GM19043 (cell line): ENCODE measurements at regions not wholly inside any gene's neighbourhood (a gene's known extent, or its start where the extent isn't known, plus 50 kb on each side); places are given as distances from the start of the nearest gene placed in this dataset.

Source experiments
- ATAC-seq: cut with Tn5 transposase; IDR thresholded peaks from one replicate; pipeline ENCODE4 v1.9.1; 2021; ENCODE audit warnings: low read depth; ENCODE audit not compliant: unreplicated experiment

- ATAC-seq = no peak
Measured at GRCh38 chr11:110807801-110808200, 95.6 kb upstream of the ARHGAP20 start.

GRCh38 chr11:110805756-110806155 is 93.5 kb upstream of the ARHGAP20 start:
- no peak for ATAC-seq

DNA sequence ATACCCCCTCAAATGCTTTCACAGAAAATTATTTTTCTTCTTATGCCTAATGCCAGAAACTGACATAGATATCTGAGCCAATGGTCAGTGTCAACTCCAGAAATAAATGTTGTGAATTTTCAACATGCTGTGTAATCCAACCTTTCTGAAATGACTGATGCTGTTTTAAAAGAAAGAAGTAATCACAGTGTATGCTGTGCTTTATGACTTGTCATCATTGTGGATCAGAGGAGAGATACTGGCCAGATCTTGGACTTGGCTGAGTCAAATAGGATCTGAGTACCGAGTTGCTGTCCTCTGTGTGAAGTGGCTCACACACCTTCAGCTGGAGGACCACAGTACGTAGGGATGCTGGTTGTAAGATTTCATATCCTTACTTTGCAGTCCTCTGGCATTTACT is 89.9 kb upstream of the ARHGAP20 start:
- no peak for ATAC-seq

- no peak for ATAC-seq
Measured at GRCh38 chr11:110801328-110801727, 89.1 kb upstream of the ARHGAP20 start.

DNA sequence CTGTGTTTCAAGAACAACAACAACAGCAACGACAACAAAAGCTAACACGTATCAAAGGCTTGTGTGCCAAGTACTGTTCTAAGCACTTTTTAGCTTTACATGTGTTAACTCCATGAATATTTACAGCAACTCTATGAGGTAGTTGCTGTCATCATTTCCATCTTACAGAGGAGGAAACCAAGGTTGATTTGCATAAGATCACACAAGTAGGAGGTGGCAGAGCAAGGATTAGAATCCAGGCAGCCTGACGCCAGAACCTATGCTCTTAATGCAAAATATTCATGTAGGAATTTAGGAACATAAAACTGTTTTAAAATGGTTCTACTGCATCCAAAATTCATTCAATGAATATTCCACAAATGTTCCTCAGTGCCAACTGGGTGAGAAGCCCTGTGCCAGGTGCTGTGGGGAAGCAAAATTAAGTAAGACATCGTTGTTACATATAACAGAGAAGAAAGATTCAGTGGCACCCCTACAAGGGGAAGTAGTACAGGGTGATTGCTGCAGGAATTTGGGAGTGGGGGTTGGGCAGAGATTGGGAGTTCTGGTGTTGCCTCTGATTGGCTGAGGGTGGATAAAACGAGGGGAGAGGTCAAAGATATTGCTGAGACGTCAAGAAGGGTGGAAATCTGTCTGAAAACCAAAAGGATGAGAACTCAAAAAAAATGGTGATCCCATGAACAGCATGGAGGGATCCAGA is 86.1 kb upstream of the ARHGAP20 start:
- ATAC-seq = no peak

DNA sequence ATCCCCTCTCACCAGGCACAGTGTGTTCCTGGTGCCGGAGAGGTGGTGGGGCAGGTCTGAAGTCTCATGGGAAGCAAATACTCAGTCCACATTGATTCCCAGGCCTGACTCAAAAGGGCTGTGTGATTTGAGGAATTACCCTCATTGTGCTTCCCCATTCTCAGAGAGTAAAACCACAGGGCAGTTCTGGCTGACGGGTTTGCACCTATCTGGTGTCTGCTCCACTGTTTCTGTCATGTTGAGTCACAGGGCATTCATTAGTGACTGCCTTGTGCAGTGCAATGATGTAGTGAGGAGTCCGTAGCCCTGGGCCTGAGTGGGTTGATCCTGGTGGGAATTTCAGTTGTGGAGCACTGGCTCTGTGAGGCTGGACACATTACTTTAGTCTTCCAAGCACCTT is 85.2 kb upstream of the ARHGAP20 start:
- ATAC-seq = peak; percentile 86

DNA sequence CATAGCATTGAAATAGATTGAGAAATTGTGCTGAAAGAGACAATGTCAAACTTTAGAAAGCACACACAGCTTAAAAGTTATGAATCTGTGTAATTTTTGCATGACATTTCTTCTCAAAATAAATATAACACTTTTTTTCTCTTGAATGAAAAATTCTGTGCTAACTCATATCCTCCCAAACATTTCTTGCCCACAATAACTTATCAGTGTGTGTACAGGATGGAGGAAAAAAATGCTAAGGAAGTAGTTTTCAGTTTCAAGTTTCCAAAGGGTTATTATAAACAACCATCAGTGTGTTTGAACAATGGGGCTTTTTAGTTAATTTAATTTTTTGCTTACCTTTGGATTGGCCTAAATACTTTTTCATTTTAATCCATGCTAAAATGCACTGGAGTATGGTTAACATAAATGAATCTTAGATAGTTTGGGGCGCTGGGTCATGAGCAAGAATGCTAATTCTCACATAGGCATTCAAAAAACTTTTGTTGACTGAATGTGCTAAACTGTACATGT is 82.9 kb upstream of the ARHGAP20 start:
- no peak for ATAC-seq

DNA sequence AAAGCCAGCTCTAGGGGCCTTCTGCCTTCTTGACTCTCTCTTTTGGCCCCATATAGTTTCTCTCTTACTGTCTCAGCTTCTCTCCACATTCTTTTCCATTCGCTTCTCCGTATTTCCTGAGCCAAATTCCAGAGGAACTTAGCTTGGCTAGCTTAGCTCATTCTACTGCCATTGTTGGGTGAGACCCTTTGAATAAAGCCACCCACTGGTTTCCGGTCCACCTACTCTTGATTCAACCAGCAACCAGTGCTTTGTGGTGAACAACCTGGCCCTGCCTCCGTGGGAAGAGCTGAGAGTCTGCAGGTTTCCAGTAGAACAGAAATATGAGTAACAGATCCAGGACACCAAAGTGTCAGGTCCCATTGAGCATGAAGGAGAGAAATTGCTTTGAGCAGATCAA is 81.3 kb upstream of the ARHGAP20 start:
- no peak for ATAC-seq

GRCh38 chr11:110791621-110792020 is 79.4 kb upstream of the ARHGAP20 start:
- ATAC-seq = no peak

GRCh38 chr11:110787680-110788079 is 75.4 kb upstream of the ARHGAP20 start:
- no peak for ATAC-seq

DNA sequence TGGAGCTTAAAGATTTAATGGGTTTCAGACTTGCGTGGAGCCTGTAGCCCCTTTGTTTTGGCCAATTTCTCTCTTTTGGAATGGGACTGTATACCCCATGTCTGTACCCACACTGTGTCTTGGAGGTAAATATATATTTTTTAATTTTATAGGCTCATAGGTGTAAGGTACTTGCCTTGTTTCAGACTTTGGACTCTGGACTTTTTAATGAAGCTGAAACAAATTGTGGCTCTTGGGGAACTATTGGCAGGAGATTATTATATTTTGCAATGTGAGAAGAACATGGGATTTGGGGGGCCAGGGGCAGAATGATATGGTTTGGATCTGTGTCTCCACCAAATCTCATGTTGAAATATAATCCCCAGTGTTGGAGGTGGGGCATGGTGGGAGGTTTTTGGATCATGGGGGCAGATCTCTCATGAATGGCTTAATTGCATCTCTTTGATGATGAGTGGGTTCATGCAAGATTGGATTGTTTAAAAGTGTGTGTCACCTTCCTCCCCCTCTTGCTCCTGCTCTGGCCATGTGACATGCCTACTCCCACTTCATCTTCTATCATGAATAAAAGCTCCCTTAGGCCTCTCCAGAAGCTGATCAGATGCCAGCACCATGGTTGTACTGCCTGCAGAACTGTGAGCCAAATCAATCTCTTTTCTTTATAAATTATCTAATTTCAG is 74.1 kb upstream of the ARHGAP20 start:
- ATAC-seq = no peak

GRCh38 chr11:110785398-110785797 is 73.2 kb upstream of the ARHGAP20 start:
- ATAC-seq = no peak

DNA sequence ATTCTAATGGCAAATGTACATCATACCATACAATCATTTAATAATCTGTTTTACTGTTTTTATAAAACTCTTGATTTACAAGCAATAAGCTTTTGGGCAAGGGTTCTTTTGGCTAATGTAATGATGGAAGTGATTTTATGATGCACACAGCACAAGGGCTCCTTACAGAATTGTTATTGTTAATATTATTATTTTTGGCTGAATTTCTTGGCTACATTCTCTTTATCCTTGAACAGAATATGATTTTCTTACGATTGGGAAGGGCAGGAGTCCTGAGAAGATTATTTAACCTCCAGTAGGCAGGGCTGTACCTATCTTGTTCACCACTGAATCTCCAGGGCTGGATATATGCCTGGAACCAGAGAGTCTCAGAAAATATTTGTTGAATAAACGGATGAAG is 70.4 kb upstream of the ARHGAP20 start:
- ATAC-seq = no peak

- no peak for ATAC-seq
Measured at GRCh38 chr11:110779108-110779507, 66.9 kb upstream of the ARHGAP20 start.

DNA sequence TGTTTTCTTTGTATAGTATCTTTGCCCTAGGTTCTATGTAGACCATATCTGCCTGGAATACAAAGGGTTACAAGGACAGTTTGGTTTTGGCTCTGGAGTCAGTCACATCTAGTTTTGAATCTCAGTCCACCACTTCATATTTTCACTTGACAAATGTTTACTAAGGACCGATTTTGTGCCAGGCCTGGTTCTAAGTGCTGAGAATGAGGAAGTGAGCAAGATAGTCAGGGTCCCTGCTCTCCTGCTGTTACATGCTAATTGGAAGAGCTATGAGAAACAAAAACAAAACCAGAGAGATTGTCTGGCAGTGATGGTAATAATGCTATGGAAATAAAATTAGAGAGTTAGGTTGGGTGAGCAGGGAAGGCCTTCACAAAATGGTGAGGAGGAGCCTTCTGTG is 66.1 kb upstream of the ARHGAP20 start:
- peak; percentile 63 for ATAC-seq

GRCh38 chr11:110777775-110778174 is 65.5 kb upstream of the ARHGAP20 start:
- peak; percentile 44 for ATAC-seq

- ATAC-seq = no peak
Measured at GRCh38 chr11:110776081-110776480, 63.8 kb upstream of the ARHGAP20 start.

- ATAC-seq = no peak
Measured at GRCh38 chr11:110774138-110775014, 62.1 kb upstream of the ARHGAP20 start.

GRCh38 chr11:110773442-110773841 is 61.2 kb upstream of the ARHGAP20 start:
- ATAC-seq = no peak

GRCh38 chr11:110772863-110773262 is 60.6 kb upstream of the ARHGAP20 start:
- no peak for ATAC-seq

DNA sequence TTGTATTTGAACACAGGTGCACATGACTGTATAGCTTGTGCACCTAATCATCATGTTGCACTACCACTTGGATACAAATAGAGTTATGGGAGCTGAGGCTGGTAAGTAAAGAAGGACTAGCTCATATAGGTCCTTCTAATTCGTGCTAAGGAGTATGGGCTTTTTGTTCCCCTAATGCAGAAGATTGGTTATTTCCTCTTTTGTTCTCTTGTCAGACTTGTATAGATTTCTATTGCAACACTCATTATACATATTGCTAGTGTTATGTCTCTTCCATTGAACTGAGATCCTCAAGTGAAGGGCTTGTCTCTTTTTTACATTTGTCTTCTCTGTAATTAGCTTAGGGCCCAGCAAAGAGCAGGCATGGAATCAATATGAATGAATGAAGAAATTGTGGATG is 54.1 kb upstream of the ARHGAP20 start:
- ATAC-seq = no peak
